Fibroblast of mammary gland (primary cell): ENCODE measurements at regions not wholly inside any gene's neighbourhood (a gene's known extent, or its start where the extent isn't known, plus 50 kb on each side); places are given as distances from the start of the nearest gene placed in this dataset.

ENCODE experiments used
- DNase-seq: peaks from one replicate; pipeline ENCODE4 v3.0.0-alpha.2; 2010; ENCODE audit warnings: low read depth
- H3K4me3 ChIP-seq: 2 replicates; pipeline ENCODE4 v1.5.1; 2011; ENCODE audit warnings: low read depth, mild to moderate bottlenecking, low read length, moderate library complexity; ENCODE audit not compliant: control insufficient read depth
- CTCF ChIP-seq: conservative IDR thresholded peaks from 2 replicates; pipeline ENCODE4 v1.5.1; 2011; ENCODE audit warnings: low read depth, low read length, inconsistent platforms; ENCODE audit not compliant: control insufficient read depth, insufficient read depth

- no peak for TF ChIP-seq CTCF
- no peak for DNase-seq
- no peak overlapping the region for H3K4me3 ChIP-seq
Observed at GRCh38 chr3:187906920-187907319, 161.7 kb upstream of the BCL6 start.

- TF ChIP-seq CTCF, result no peak
- DNase-seq, result peak; percentile 35
Observed at GRCh38 chr3:187909866-187910265, 164.6 kb upstream of the BCL6 start.

GRCh38 chr3:187912007-187912406 lies 166.7 kb upstream of the BCL6 start:
- DNase-seq, result no peak
- H3K4me3 ChIP-seq, result no peak overlapping the region
- no peak for TF ChIP-seq CTCF

More at GRCh38 chr3:187909866-187910265, 164.6 kb upstream of the BCL6 start:
- no peak overlapping the region for H3K4me3 ChIP-seq

- DNase-seq, result peak; percentile 67
- TF ChIP-seq CTCF, result no peak
- no peak overlapping the region for H3K4me3 ChIP-seq
Observed at GRCh38 chr3:187913617-187914033, 168.4 kb upstream of the BCL6 start.

GRCh38 chr3:187914231-187914630 lies 169.0 kb upstream of the BCL6 start:
- no peak overlapping the region for H3K4me3 ChIP-seq
- DNase-seq, result no peak
- no peak for TF ChIP-seq CTCF

GRCh38 chr3:187916072-187916471 lies 170.8 kb upstream of the BCL6 start:
- TF ChIP-seq CTCF, result no peak
- DNase-seq, result no peak
- H3K4me3 ChIP-seq, result no peak overlapping the region

- DNase-seq, result no peak
- TF ChIP-seq CTCF, result no peak
- no peak overlapping the region for H3K4me3 ChIP-seq
Observed at GRCh38 chr3:187918081-187918644, 172.9 kb upstream of the BCL6 start.
